ENCODE measurements at regions not wholly inside any gene's neighbourhood (a gene's known extent, or its start where the extent isn't known, plus 50 kb on each side); places are given as distances from the start of the nearest gene placed in this dataset.

DNA sequence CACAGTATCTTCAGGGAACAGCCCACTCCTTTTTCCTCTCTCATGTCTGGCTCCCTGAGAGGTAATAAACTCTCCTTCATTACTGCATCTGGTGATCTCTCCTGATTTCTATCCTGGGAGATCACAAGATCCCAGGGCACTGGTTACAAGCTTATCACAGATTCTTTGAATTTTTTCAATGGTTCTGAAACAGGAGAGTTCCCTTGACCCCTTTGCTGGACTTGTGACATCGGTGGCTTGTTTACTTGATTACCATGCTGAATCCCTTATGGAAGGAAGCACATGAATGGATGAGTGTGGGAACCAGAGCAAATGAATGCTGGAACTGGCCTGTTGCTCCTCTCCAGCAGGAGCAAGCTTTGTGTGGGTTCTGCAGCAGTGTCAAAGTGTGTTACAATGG, 67.2 kb upstream of the HNMT start:
- TF ChIP-seq, protein P1, sequence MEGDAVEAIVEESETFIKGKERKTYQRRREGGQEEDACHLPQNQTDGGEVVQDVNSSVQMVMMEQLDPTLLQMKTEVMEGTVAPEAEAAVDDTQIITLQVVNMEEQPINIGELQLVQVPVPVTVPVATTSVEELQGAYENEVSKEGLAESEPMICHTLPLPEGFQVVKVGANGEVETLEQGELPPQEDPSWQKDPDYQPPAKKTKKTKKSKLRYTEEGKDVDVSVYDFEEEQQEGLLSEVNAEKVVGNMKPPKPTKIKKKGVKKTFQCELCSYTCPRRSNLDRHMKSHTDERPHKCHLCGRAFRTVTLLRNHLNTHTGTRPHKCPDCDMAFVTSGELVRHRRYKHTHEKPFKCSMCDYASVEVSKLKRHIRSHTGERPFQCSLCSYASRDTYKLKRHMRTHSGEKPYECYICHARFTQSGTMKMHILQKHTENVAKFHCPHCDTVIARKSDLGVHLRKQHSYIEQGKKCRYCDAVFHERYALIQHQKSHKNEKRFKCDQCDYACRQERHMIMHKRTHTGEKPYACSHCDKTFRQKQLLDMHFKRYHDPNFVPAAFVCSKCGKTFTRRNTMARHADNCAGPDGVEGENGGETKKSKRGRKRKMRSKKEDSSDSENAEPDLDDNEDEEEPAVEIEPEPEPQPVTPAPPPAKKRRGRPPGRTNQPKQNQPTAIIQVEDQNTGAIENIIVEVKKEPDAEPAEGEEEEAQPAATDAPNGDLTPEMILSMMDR (conservative IDR thresholded peaks at IDR 0.05; ENCODE audit: low read depth, low read length), result no peak
- H3K4me3 ChIP-seq (IDR thresholded peaks at IDR 0.05; ENCODE audit: insufficient read depth, low read depth, low read length), result no peak overlapping the region
- H3K4me1 ChIP-seq (ENCODE audit: low read depth, poor library complexity, severe bottlenecking), result no peaks in the 10 kb centered on the region
- H3K9ac ChIP-seq, result no peak overlapping the region
- H3K79me2 ChIP-seq (ENCODE audit: insufficient read depth, low read depth), result no peaks in the 10 kb centered on the region
- no peaks in the 10 kb centered on the region for H3K36me3 ChIP-seq (ENCODE audit: insufficient read depth)
- H4K20me1 ChIP-seq (ENCODE audit: insufficient read depth), result no peaks in the 10 kb centered on the region
- H3K27me3 ChIP-seq (ENCODE audit: insufficient read depth, low read depth), result no peaks in the 10 kb centered on the region
- H2AFZ ChIP-seq (ENCODE audit: low read depth), result no peak overlapping the region
- H3K27ac ChIP-seq, result no peak overlapping the region
- no peak overlapping the region for H3K4me2 ChIP-seq

DNA sequence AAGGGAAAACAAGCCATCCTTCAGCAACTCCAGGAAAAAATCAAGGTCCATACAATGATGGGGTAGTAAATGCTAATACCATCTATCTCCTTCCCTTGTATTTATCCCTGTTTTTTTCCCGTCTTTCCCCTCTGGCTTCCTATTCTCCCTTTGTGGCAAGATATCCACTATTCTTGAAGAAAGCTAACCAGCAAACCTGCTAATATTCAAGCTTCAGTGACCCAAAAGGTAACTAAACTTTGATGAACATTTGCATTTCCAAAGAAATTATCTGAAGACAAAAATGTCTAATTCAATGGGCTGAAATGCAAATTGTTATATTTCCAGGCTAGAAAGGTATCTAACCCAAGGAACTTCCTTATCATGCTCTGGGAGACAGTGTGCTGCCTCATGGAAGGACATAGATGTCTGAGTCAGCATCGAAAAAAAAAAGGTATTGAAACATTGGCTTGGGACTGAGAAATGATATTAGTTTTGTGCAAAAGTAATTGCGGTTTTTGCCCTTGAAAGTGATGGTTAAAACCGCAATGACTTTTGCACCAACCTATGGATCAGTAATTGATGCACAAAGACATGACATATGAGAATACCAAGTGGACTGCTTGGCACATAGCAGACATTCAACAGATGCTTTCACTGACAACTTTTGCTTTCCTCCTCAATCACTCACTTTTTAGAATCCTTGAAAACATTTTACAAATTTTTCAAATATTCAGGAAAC, 63.7 kb upstream of the HNMT start:
- H3K4me2 ChIP-seq, result no peak overlapping the region
- no peaks in the 10 kb centered on the region for H3K36me3 ChIP-seq (ENCODE audit: insufficient read depth)
- no peaks in the 10 kb centered on the region for H3K27me3 ChIP-seq (ENCODE audit: insufficient read depth, low read depth)
- no peaks in the 10 kb centered on the region for H3K4me1 ChIP-seq (ENCODE audit: low read depth, poor library complexity, severe bottlenecking)
- H3K27ac ChIP-seq, result no peak overlapping the region
- no peaks in the 10 kb centered on the region for H4K20me1 ChIP-seq (ENCODE audit: insufficient read depth)
- TF ChIP-seq, protein P1 (conservative IDR thresholded peaks at IDR 0.05; ENCODE audit: low read depth, low read length), result no peak
- H2AFZ ChIP-seq (ENCODE audit: low read depth), result no peak overlapping the region
- H3K9ac ChIP-seq, result no peak overlapping the region
- no peaks in the 10 kb centered on the region for H3K79me2 ChIP-seq (ENCODE audit: insufficient read depth, low read depth)
- H3K4me3 ChIP-seq (IDR thresholded peaks at IDR 0.05; ENCODE audit: insufficient read depth, low read depth, low read length), result no peak overlapping the region

DNA sequence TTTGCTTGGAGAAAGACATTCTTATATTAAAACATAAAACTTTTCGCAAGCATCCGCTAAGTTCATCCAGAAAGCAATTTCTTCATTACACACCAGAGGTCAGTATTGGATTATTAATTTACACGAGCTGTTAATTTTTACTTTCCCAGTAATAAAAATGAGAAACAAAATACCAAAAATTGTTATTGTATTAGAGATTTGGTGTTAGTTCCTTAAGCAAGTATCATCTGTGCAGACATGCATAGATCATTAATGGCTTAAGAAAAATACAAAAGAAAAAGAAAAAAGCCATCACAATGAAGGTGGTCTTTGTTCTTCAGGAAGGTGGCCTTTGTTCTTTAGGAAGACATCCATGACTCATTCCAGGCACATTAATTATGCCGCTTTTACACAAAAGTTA, 53.6 kb upstream of the HNMT start:
- Histone ChIP-seq H3K4me1 (ENCODE audit: low read depth, poor library complexity, severe bottlenecking) (peaks cover 31% of the 10 kb centered on the region), H4K20me1 (ENCODE audit: insufficient read depth) (no peaks in the 10 kb centered on the region), H3K4me3 (IDR thresholded peaks at IDR 0.05; ENCODE audit: insufficient read depth, low read depth, low read length) (no peak overlapping the region), H3K4me2 (no peak overlapping the region), H3K36me3 (ENCODE audit: insufficient read depth) (no peaks in the 10 kb centered on the region), H3K27me3 (ENCODE audit: insufficient read depth, low read depth) (no peaks in the 10 kb centered on the region), H2AFZ (ENCODE audit: low read depth) (no peak overlapping the region), H3K9ac (no peak overlapping the region), H3K79me2 (ENCODE audit: insufficient read depth, low read depth) (no peaks in the 10 kb centered on the region), H3K27ac (no peak overlapping the region)
- TF ChIP-seq, protein P1 (conservative IDR thresholded peaks at IDR 0.05; ENCODE audit: low read depth, low read length), result peak; percentile 69; the same call in 1 of the 2 replicates

DNA sequence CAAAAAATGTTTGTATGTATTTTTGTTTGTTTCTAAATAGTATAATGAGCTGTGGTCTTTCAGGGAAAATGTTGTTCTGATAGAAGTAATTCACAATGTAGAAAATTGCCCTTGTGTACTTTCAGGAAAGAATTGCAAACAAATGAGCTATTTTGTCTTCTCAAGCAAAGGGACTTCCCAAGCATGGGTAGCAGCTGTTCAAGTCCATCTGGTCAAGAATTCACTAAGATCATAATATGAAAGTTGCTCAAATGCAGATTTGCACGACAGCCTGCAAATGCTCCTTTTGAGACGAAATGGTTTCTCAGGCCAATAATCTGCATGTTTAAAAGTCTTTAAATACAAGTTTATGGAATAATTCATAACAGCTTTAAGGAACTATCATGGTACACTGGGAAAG, 51.9 kb upstream of the HNMT start:
- no peaks in the 10 kb centered on the region for H3K36me3 ChIP-seq (ENCODE audit: insufficient read depth)
- H2AFZ ChIP-seq (ENCODE audit: low read depth), result peak overlapping the region; percentile 30; the same call in 1 of the 2 replicates
- H3K4me2 ChIP-seq, result peak overlapping the region; percentile 38
- H3K9ac ChIP-seq, result no peak overlapping the region
- no peaks in the 10 kb centered on the region for H3K79me2 ChIP-seq (ENCODE audit: insufficient read depth, low read depth)
- TF ChIP-seq, protein P1 (conservative IDR thresholded peaks at IDR 0.05; ENCODE audit: low read depth, low read length), result no peak
- no peak overlapping the region for H3K4me3 ChIP-seq (IDR thresholded peaks at IDR 0.05; ENCODE audit: insufficient read depth, low read depth, low read length)
- H4K20me1 ChIP-seq (ENCODE audit: insufficient read depth), result no peaks in the 10 kb centered on the region
- no peaks in the 10 kb centered on the region for H3K27me3 ChIP-seq (ENCODE audit: insufficient read depth, low read depth)
- H3K4me1 ChIP-seq (ENCODE audit: low read depth, poor library complexity, severe bottlenecking), result peaks cover 31% of the 10 kb centered on the region
- H3K27ac ChIP-seq, result peak overlapping the region; percentile 38; the same call in 1 of the 2 replicates

Measured in KMS-11 (cell line).